Tibial nerve (tissue), 4 donors: ENCODE measurements at regions not wholly inside any gene's neighbourhood (a gene's known extent, or its start where the extent isn't known, plus 50 kb on each side); places are given as distances from the start of the nearest gene placed in this dataset.

Experiments used
- EP300 ChIP-seq, 2 donors: sonication (generic); formaldehyde crosslinking; IDR thresholded peaks; one replicate each; pipeline ENCODE4 v1.6.1; 2017; ENCODE audit warnings: antibody characterized with exemption in 2 of 2, mild to moderate bottlenecking in 1 of 2
- POLR2A ChIP-seq, 2 donors: fragments of 450-650 bp; IDR thresholded peaks; one replicate each; pipeline ENCODE4 v1.6.1; 2017; ENCODE audit warnings: antibody characterized with exemption in 2 of 2, mild to moderate bottlenecking in 2 of 2, moderate library complexity in 2 of 2
- TF ChIP-seq, protein P1 (sequence below), 5 experiments: fragments of 200-600 bp in 3 of 5; fragments of 450-650 bp in 2 of 5; sonication (generic) in 3 of 5; IDR thresholded peaks; one replicate each; pipeline ENCODE4 v1.5.1; 2016 to 2019; ENCODE audit warnings: antibody characterized with exemption in 5 of 5, mild to moderate bottlenecking in 3 of 5, moderate library complexity in 2 of 5

DNA sequence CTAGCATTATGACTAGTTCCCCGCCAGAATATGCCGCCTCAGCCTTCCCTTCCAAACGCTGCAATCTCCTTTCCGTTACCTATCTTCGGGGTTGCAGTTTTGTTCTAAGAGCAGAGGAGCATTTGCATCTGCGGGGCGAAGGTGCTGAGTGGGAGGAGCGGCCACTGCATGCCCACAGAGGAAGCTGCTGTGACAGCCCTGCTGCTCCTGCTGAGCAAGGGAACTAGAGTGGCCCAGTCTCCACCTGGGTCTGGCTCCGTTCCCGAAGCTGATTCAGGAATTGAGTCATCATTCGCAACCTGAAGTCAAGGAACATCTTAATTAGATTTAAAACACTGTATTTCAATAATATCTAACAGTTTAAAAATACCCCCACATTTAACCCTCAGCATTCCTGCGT lies 98.2 kb upstream of the TJP1 start:
- TF ChIP-seq, protein P1, sequence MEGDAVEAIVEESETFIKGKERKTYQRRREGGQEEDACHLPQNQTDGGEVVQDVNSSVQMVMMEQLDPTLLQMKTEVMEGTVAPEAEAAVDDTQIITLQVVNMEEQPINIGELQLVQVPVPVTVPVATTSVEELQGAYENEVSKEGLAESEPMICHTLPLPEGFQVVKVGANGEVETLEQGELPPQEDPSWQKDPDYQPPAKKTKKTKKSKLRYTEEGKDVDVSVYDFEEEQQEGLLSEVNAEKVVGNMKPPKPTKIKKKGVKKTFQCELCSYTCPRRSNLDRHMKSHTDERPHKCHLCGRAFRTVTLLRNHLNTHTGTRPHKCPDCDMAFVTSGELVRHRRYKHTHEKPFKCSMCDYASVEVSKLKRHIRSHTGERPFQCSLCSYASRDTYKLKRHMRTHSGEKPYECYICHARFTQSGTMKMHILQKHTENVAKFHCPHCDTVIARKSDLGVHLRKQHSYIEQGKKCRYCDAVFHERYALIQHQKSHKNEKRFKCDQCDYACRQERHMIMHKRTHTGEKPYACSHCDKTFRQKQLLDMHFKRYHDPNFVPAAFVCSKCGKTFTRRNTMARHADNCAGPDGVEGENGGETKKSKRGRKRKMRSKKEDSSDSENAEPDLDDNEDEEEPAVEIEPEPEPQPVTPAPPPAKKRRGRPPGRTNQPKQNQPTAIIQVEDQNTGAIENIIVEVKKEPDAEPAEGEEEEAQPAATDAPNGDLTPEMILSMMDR (IDR thresholded peaks at IDR 0.05) = no peak
- TF ChIP-seq POLR2A (IDR thresholded peaks at IDR 0.05) = no peak
- TF ChIP-seq EP300 (IDR thresholded peaks at IDR 0.05) = no peak
